MCF 10A (cell line): ENCODE measurements at regions not wholly inside any gene's neighbourhood (a gene's known extent, or its start where the extent isn't known, plus 50 kb on each side); places are given as distances from the start of the nearest gene placed in this dataset.

Experiments
- BruUV-seq: library from RNA; stranded (reverse); fragments of 400-500 nt; replicated peaks from 2 replicates; lab custom pipeline; 2021; lab: Mats Ljungman, UMichigan
- CTCF ChIA-PET: fragments of 300-600 bp; sonication (Branson Sonifier 250); formaldehyde crosslinking; extraction: SDS; loops from one replicate; lab custom pipeline; 2021; ENCODE audit warnings: antibody characterized with exemption, inconsistent platforms; lab: Yijun Ruan, JAX
- POLR2A ChIA-PET: fragments of 300-600, 350-650 bp; sonication (Branson Sonifier 250); formaldehyde crosslinking; extraction: SDS; loops from one replicate; lab custom pipeline; 2020; ENCODE audit warnings: antibody characterized with exemption, inconsistent platforms; lab: Yijun Ruan, JAX
- DNase-seq: peaks from one replicate; pipeline ENCODE4 v3.0.0-alpha.2; 2018; ENCODE audit not compliant: unreplicated experiment
- H3K27ac Mint-ChIP-seq: one replicate; pipeline ENCODE4 v1.8.0; 2022; ENCODE audit warnings: mild to moderate bottlenecking, low read depth, mixed read lengths; ENCODE audit not compliant: unreplicated experiment
- H3K27me3 Mint-ChIP-seq: one replicate; pipeline ENCODE4 v1.8.0; 2022; ENCODE audit warnings: mixed read lengths; ENCODE audit not compliant: insufficient read depth, unreplicated experiment
- H3K36me3 Mint-ChIP-seq: one replicate; pipeline ENCODE4 v1.8.0; 2022; ENCODE audit warnings: mild to moderate bottlenecking, moderate library complexity, mixed read lengths; ENCODE audit not compliant: insufficient read depth, unreplicated experiment
- H3K4me1 Mint-ChIP-seq: one replicate; pipeline ENCODE4 v1.8.0; 2022; ENCODE audit warnings: mixed read lengths; ENCODE audit not compliant: insufficient read depth, unreplicated experiment
- H3K4me3 Mint-ChIP-seq: one replicate; pipeline ENCODE4 v1.8.0; 2022; ENCODE audit warnings: mild to moderate bottlenecking, moderate library complexity, mixed read lengths; ENCODE audit not compliant: unreplicated experiment
- H3K9me3 Mint-ChIP-seq: one replicate; pipeline ENCODE4 v1.8.0; 2022; ENCODE audit warnings: mixed read lengths; ENCODE audit not compliant: unreplicated experiment
- CTCF ChIP-seq: fragments of 200-600 bp; IDR thresholded peaks from one replicate; pipeline ENCODE4 v1.8.0; 2022; ENCODE audit warnings: antibody characterized with exemption, mild to moderate bottlenecking; ENCODE audit not compliant: unreplicated experiment
- intact Hi-C: fragments of 100-400 bp; cut with micrococcal nuclease; formaldehyde crosslinking; loops from 2 replicates; pipeline ENCODE4 v1.14.1; 2022

- Mint-ChIP-seq H3K4me1 (no peaks in the 10 kb centered on the region), H3K27me3 (peaks cover 47% of the 10 kb centered on the region), H3K36me3 (no peaks in the 10 kb centered on the region), H3K9me3 (no peaks in the 10 kb centered on the region), H3K4me3 (no peak overlapping the region), H3K27ac (no peak overlapping the region)
- ChIA-PET CTCF (interaction anchor here (0.6 kb wide), 2 partner anchors 295 to 314 kb away, joined by 3 read pairs; no protein-coding TSS in a partner anchor), POLR2A (interaction anchor here (0.6 kb wide), 1 partner anchor 164 kb away, joined by 3 read pairs; no protein-coding TSS in a partner anchor)
- TF ChIP-seq CTCF = no peak
- DNase-seq = no peak
- intact Hi-C loops = no loop called here
- BruUV-seq = no TSS peak
Measured at GRCh38 chr17:5635949-5636348, 51.6 kb upstream of the NLRP1 start.

- H3K27ac Mint-ChIP-seq = no peak overlapping the region
- BruUV-seq = no TSS peak
- no peak overlapping the region for H3K4me3 Mint-ChIP-seq
- TF ChIP-seq CTCF = no peak
- H3K9me3 Mint-ChIP-seq = no peaks in the 10 kb centered on the region
- H3K4me1 Mint-ChIP-seq = no peaks in the 10 kb centered on the region
- intact Hi-C loops = no loop called here
- POLR2A ChIA-PET = no interaction called here
- DNase-seq = no peak
- H3K27me3 Mint-ChIP-seq = peaks cover 45% of the 10 kb centered on the region
- CTCF ChIA-PET = no interaction called here
- H3K36me3 Mint-ChIP-seq = no peaks in the 10 kb centered on the region
Measured at GRCh38 chr17:5638596-5638995, 54.3 kb upstream of the NLRP1 start.

- intact Hi-C loops = no loop called here
- peaks cover 41% of the 10 kb centered on the region for H3K27me3 Mint-ChIP-seq
- no peak for DNase-seq
- no peaks in the 10 kb centered on the region for H3K36me3 Mint-ChIP-seq
- POLR2A ChIA-PET = no interaction called here
- no TSS peak for BruUV-seq
- CTCF ChIA-PET = interaction anchor here (0.6 to 1.8 kb wide), 2 partner anchors 8 to 430 kb away, joined by 3 read pairs; no protein-coding TSS in a partner anchor
- no peaks in the 10 kb centered on the region for H3K4me1 Mint-ChIP-seq
- no peak for TF ChIP-seq CTCF
- no peaks in the 10 kb centered on the region for H3K9me3 Mint-ChIP-seq
- no peak overlapping the region for H3K27ac Mint-ChIP-seq
- H3K4me3 Mint-ChIP-seq = no peak overlapping the region
Measured at GRCh38 chr17:5640726-5641125, 56.4 kb upstream of the NLRP1 start.

GRCh38 chr17:5642752-5643151 lies 58.4 kb upstream of the NLRP1 start:
- no peak overlapping the region for H3K4me3 Mint-ChIP-seq
- POLR2A ChIA-PET = no interaction called here
- H3K36me3 Mint-ChIP-seq = no peaks in the 10 kb centered on the region
- H3K4me1 Mint-ChIP-seq = no peaks in the 10 kb centered on the region
- H3K27ac Mint-ChIP-seq = no peak overlapping the region
- DNase-seq = no peak
- intact Hi-C loops = no loop called here
- no peaks in the 10 kb centered on the region for H3K9me3 Mint-ChIP-seq
- H3K27me3 Mint-ChIP-seq = peaks cover 49% of the 10 kb centered on the region
- TF ChIP-seq CTCF = no peak
- BruUV-seq = no TSS peak
- CTCF ChIA-PET = interaction anchor here (0.7 kb wide), 1 partner anchor 221 kb away, joined by 3 read pairs; no protein-coding TSS in a partner anchor
